ENCODE measurements at regions not wholly inside any gene's neighbourhood (a gene's known extent, or its start where the extent isn't known, plus 50 kb on each side); places are given as distances from the start of the nearest gene placed in this dataset.

DNA sequence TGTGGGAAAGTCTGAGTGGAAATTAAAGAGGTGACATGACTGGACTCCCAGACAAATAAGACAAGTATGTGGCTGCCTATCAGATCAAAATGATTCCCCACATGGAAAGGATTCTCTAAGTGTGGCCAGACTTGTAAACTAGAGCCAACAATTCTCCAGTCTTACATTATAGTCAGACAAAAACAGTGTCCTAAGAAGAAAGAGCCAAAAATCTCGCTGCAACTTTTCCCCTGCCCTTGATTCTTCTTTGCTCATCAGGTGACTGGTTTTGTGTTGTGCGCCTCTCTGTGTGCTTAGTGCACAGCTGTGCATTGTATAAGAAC is 164.2 kb upstream of the TARS1 start:
- intact Hi-C loops (cut with DNase I): no loop called here
- no peak for DNase-seq (ENCODE audit: extremely low spot score in 2 of 2)
- H3K9me3 ChIP-seq: no peaks in the 10 kb centered on the region
- no peak overlapping the region for H3K27ac ChIP-seq
- H3K27me3 ChIP-seq: no peaks in the 10 kb centered on the region
- H3K4me1 ChIP-seq: no peaks in the 10 kb centered on the region
- no peak overlapping the region for H3K4me3 ChIP-seq
- H3K36me3 ChIP-seq: no peaks in the 10 kb centered on the region
- TF ChIP-seq POLR2AphosphoS5 (IDR thresholded peaks at IDR 0.05; ENCODE audit: insufficient read depth in 1 of 2, low read depth in 1 of 2) (no peak), POLR2A (IDR thresholded peaks at IDR 0.05) (no peak), CTCF (IDR thresholded peaks at IDR 0.05) (no peak)

GRCh38 chr5:33277061-33277650 is 163.6 kb upstream of the TARS1 start:
- Histone ChIP-seq H3K27ac (no peak overlapping the region), H3K36me3 (no peaks in the 10 kb centered on the region), H3K4me3 (no peak overlapping the region), H3K4me1 (no peaks in the 10 kb centered on the region), H3K27me3 (no peaks in the 10 kb centered on the region), H3K9me3 (no peaks in the 10 kb centered on the region)
- no peak for DNase-seq (ENCODE audit: extremely low spot score in 2 of 2)
- intact Hi-C loops (cut with DNase I): no loop called here
- TF ChIP-seq POLR2AphosphoS5 (IDR thresholded peaks at IDR 0.05; ENCODE audit: insufficient read depth in 1 of 2, low read depth in 1 of 2) (no peak), CTCF (IDR thresholded peaks at IDR 0.05) (no peak), POLR2A (IDR thresholded peaks at IDR 0.05) (no peak)

GRCh38 chr5:33281431-33281843 is 159.3 kb upstream of the TARS1 start:
- H3K9me3 ChIP-seq: no peaks in the 10 kb centered on the region
- no peak for DNase-seq (ENCODE audit: extremely low spot score in 2 of 2)
- no peak overlapping the region for H3K4me3 ChIP-seq
- no peak overlapping the region for H3K27ac ChIP-seq
- TF ChIP-seq CTCF (IDR thresholded peaks at IDR 0.05): no peak
- no peak for TF ChIP-seq POLR2A (IDR thresholded peaks at IDR 0.05)
- no peak for TF ChIP-seq POLR2AphosphoS5 (IDR thresholded peaks at IDR 0.05; ENCODE audit: insufficient read depth in 1 of 2, low read depth in 1 of 2)
- intact Hi-C loops (cut with DNase I): no loop called here
- no peaks in the 10 kb centered on the region for H3K36me3 ChIP-seq
- H3K27me3 ChIP-seq: no peaks in the 10 kb centered on the region
- no peaks in the 10 kb centered on the region for H3K4me1 ChIP-seq

DNA sequence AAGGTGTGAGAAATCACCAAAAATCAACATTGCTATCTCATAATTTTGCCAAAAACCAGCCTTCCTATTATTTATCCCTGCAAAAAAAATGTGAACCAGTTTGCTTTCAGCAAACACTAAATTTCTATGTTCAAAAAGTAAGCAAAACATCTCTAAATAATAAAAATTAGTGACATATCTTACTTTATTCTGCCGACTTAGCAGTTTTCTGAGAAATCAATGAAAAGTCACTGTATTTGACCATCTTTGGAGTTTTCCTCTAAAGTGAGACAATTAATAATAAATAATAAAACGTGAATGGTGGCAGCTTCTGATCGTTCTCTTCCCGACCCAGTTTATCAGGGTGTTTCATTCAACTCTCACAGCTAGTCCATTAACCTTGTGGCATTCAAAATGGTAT is 158.6 kb upstream of the TARS1 start:
- intact Hi-C loops (cut with DNase I): no loop called here
- H3K36me3 ChIP-seq: no peaks in the 10 kb centered on the region
- TF ChIP-seq CTCF (IDR thresholded peaks at IDR 0.05) (no peak), POLR2AphosphoS5 (IDR thresholded peaks at IDR 0.05; ENCODE audit: insufficient read depth in 1 of 2, low read depth in 1 of 2) (no peak), POLR2A (IDR thresholded peaks at IDR 0.05) (no peak)
- no peak overlapping the region for H3K27ac ChIP-seq
- no peaks in the 10 kb centered on the region for H3K4me1 ChIP-seq
- H3K9me3 ChIP-seq: no peaks in the 10 kb centered on the region
- no peaks in the 10 kb centered on the region for H3K27me3 ChIP-seq
- DNase-seq (ENCODE audit: extremely low spot score in 2 of 2): no peak
- no peak overlapping the region for H3K4me3 ChIP-seq

DNA sequence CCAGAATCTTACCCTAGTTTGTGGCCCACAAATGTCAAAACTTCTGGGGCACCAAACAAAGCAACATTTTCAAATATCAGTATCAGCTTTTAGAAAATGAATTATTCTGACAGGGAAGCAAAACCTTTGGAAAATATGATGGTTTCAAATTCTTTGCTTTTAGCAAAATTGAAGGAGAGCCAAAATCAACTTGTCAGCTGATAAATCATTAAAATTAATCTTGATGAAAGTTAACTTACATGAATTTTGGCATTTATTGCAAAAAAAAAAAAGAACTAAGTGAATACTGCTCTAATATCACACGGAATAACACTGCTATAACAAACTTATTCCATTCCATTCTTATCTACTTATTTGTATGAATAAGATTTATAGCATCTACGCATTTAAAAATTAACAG is 158.1 kb upstream of the TARS1 start:
- no peaks in the 10 kb centered on the region for H3K27me3 ChIP-seq
- H3K36me3 ChIP-seq: no peaks in the 10 kb centered on the region
- H3K4me3 ChIP-seq: no peak overlapping the region
- H3K9me3 ChIP-seq: no peaks in the 10 kb centered on the region
- TF ChIP-seq POLR2AphosphoS5 (IDR thresholded peaks at IDR 0.05; ENCODE audit: insufficient read depth in 1 of 2, low read depth in 1 of 2) (no peak), POLR2A (IDR thresholded peaks at IDR 0.05) (no peak), CTCF (IDR thresholded peaks at IDR 0.05) (no peak)
- H3K27ac ChIP-seq: no peak overlapping the region
- intact Hi-C loops (cut with DNase I): no loop called here
- no peaks in the 10 kb centered on the region for H3K4me1 ChIP-seq
- DNase-seq (ENCODE audit: extremely low spot score in 2 of 2): no peak

All from vagina (tissue), 2 donors.